ENCODE measurements at regions not wholly inside any gene's neighbourhood (a gene's known extent, or its start where the extent isn't known, plus 50 kb on each side); places are given as distances from the start of the nearest gene placed in this dataset.

DNA sequence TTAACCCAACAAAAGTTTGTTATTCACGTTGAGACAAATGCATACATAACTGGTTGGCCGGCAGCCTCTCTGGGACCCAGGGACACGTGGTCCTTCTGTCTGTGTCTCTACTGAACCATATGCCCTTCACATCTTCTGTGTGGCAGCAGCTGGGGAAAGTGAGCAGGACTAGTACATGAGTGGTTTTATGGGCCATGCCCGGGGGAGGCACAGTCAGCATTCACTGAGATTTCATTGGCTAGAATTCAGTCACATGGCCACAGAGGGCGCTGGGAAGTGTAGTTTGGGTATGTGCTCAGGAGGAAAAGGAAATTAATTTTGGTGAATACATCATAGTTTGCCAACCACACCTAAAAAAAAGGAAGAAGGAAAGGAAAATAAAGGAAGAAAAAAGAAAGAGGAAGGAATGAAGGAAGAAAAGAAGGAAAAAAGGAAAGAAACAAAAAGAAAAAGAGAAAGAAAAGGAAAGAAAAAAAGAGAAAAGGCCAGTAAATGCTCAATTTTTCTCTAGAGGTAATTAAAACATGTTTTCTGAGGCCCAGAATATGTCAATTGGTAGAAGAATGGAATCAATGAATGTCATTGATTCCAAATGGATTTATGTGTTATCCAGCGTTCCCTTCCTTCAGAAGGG is 55.9 kb upstream of the KIRREL3 start:
- TF ChIP-seq, protein P1, sequence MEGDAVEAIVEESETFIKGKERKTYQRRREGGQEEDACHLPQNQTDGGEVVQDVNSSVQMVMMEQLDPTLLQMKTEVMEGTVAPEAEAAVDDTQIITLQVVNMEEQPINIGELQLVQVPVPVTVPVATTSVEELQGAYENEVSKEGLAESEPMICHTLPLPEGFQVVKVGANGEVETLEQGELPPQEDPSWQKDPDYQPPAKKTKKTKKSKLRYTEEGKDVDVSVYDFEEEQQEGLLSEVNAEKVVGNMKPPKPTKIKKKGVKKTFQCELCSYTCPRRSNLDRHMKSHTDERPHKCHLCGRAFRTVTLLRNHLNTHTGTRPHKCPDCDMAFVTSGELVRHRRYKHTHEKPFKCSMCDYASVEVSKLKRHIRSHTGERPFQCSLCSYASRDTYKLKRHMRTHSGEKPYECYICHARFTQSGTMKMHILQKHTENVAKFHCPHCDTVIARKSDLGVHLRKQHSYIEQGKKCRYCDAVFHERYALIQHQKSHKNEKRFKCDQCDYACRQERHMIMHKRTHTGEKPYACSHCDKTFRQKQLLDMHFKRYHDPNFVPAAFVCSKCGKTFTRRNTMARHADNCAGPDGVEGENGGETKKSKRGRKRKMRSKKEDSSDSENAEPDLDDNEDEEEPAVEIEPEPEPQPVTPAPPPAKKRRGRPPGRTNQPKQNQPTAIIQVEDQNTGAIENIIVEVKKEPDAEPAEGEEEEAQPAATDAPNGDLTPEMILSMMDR (IDR thresholded peaks at IDR 0.05): no peak
- no peak for TF ChIP-seq POLR2A (IDR thresholded peaks at IDR 0.05)

Data from body of pancreas (tissue), 4 donors.